ENCODE measurements at regions not wholly inside any gene's neighbourhood (a gene's known extent, or its start where the extent isn't known, plus 50 kb on each side); places are given as distances from the start of the nearest gene placed in this dataset.

- TF ChIP-seq CTCF (conservative IDR thresholded peaks at IDR 0.05; ENCODE audit: low read depth, low read length) = no peak
- no peak for TF ChIP-seq EZH2 (IDR thresholded peaks at IDR 0.05; ENCODE audit: borderline replicate concordance, low read depth, low read length, poor library complexity, severe bottlenecking)
These were observed 113.2 kb upstream of the ERCC6L2 start for GRCh38 chr9:95762322-95762721.

Measured in A673 (cell line).